Astrocyte (in vitro differentiated cells and primary cell): ENCODE measurements at regions not wholly inside any gene's neighbourhood (a gene's known extent, or its start where the extent isn't known, plus 50 kb on each side); places are given as distances from the start of the nearest gene placed in this dataset.

ENCODE experiments used
- DNase-seq: peaks from one replicate; pipeline ENCODE4 v3.0.0-alpha.2; 2010; ENCODE audit warnings: low read depth
- FAIRE-seq: peaks from 2 replicates; lab custom pipeline; 2011; peaks lifted over from hg19 to GRCh38; lab: Jason Lieb, UNC
- H2AFZ ChIP-seq: 2 replicates; pipeline ENCODE4 v1.6.0; 2012; ENCODE audit warnings: low read depth, low read length, inconsistent platforms
- H3K27ac ChIP-seq: 2 replicates; pipeline ENCODE4 v1.5.1; 2011; ENCODE audit warnings: low read depth, low read length, inconsistent platforms
- H3K27me3 ChIP-seq: 2 replicates; pipeline ENCODE4 v1.6.0; 2011; ENCODE audit warnings: low read length, inconsistent platforms; ENCODE audit not compliant: insufficient read depth
- H3K36me3 ChIP-seq: 2 replicates; pipeline ENCODE4 v1.5.1; 2011; ENCODE audit warnings: low read length, inconsistent platforms; ENCODE audit not compliant: insufficient read depth
- H3K4me1 ChIP-seq: 2 replicates; pipeline ENCODE4 v1.5.1; 2011; ENCODE audit warnings: low read length, inconsistent platforms; ENCODE audit not compliant: insufficient read depth
- H3K4me2 ChIP-seq: 2 replicates; pipeline ENCODE4 v1.6.0; 2012; ENCODE audit warnings: low read length, inconsistent platforms
- H3K4me3 ChIP-seq: 2 replicates; pipeline ENCODE4 v1.5.1; 2011; ENCODE audit warnings: low read depth, mild to moderate bottlenecking, low read length, inconsistent platforms; ENCODE audit not compliant: insufficient read depth
- H3K79me2 ChIP-seq: 2 replicates; pipeline ENCODE4 v1.6.0; 2012; ENCODE audit warnings: mild to moderate bottlenecking, low read length, inconsistent platforms; ENCODE audit not compliant: insufficient read depth
- H3K9ac ChIP-seq: 2 replicates; pipeline ENCODE4 v1.6.0; 2012; ENCODE audit warnings: mild to moderate bottlenecking, low read length, inconsistent platforms
- H3K9me3 ChIP-seq: 2 replicates; pipeline ENCODE4 v1.5.1; 2012; ENCODE audit warnings: low read depth, mild to moderate bottlenecking, low read length, inconsistent platforms; ENCODE audit not compliant: insufficient read depth
- H4K20me1 ChIP-seq: 2 replicates; pipeline ENCODE4 v1.6.0; 2012; ENCODE audit warnings: low read length, inconsistent platforms; ENCODE audit not compliant: insufficient read depth
- H3K27ac Mint-ChIP-seq: one replicate; pipeline ENCODE4 v1.8.0; 2021; ENCODE audit warnings: mild to moderate bottlenecking, mixed read lengths; ENCODE audit not compliant: unreplicated experiment
- H3K27me3 Mint-ChIP-seq: one replicate; pipeline ENCODE4 v1.8.0; 2021; ENCODE audit warnings: low read depth, mixed read lengths; ENCODE audit not compliant: unreplicated experiment
- H3K36me3 Mint-ChIP-seq: one replicate; pipeline ENCODE4 v1.8.0; 2021; ENCODE audit warnings: low read depth, mixed read lengths; ENCODE audit not compliant: unreplicated experiment
- H3K4me1 Mint-ChIP-seq: one replicate; pipeline ENCODE4 v1.8.0; 2021; ENCODE audit warnings: low read depth, mixed read lengths; ENCODE audit not compliant: unreplicated experiment
- H3K4me3 Mint-ChIP-seq: one replicate; pipeline ENCODE4 v1.8.0; 2021; ENCODE audit warnings: mild to moderate bottlenecking, moderate library complexity, mixed read lengths; ENCODE audit not compliant: unreplicated experiment
- H3K9me3 Mint-ChIP-seq: one replicate; pipeline ENCODE4 v1.8.0; 2021; ENCODE audit warnings: mild to moderate bottlenecking, mixed read lengths; ENCODE audit not compliant: unreplicated experiment
- EZH2 ChIP-seq: IDR thresholded peaks from 2 replicates; pipeline ENCODE4 v1.6.1; 2012; ENCODE audit warnings: mild to moderate bottlenecking, low read length, inconsistent platforms; ENCODE audit not compliant: insufficient read depth
- TF ChIP-seq, protein P1 (sequence below): IDR thresholded peaks from 2 replicates; pipeline ENCODE4 v1.5.1; 2011; ENCODE audit warnings: low read depth, mild to moderate bottlenecking, inconsistent platforms, low read length, moderate library complexity; ENCODE audit not compliant: insufficient read depth

DNA sequence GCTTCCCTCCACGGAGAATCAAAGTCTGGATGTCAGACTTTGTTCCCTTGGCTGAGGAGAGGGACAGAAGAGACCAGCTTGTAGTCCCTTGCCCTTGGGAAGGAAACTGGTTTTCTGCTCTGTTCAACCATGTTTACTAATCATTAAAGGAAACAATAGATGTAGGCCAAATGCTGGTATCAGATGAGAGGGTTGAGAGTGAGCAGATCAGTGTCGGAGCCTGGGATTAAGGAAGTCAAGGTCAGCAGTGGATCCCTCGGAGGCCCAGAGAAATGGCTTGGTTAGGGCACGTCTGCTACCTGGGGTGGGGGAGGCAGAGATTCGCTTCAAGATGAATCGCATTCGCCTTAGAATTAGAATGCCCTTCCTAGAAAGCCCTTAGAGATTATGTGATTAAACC lies 109.1 kb downstream of the MYCN start:
- no peak for FAIRE-seq
- no peak overlapping the region for H2AFZ ChIP-seq
- H3K27ac ChIP-seq, result no peak overlapping the region
- no peak overlapping the region for H3K4me2 ChIP-seq
- H3K9me3 Mint-ChIP-seq, result no peaks in the 10 kb centered on the region
- no peaks in the 10 kb centered on the region for H3K4me1 Mint-ChIP-seq
- peaks cover 10% of the 10 kb centered on the region for H3K9me3 ChIP-seq
- no peak overlapping the region for H3K27ac Mint-ChIP-seq
- H3K36me3 ChIP-seq, result no peaks in the 10 kb centered on the region
- H3K4me3 ChIP-seq, result no peak overlapping the region
- no peaks in the 10 kb centered on the region for H3K79me2 ChIP-seq
- no peak for DNase-seq
- H4K20me1 ChIP-seq, result no peaks in the 10 kb centered on the region
- H3K36me3 Mint-ChIP-seq, result no peaks in the 10 kb centered on the region
- H3K27me3 ChIP-seq, result no peaks in the 10 kb centered on the region
- TF ChIP-seq EZH2, result no peak
- TF ChIP-seq, protein P1, sequence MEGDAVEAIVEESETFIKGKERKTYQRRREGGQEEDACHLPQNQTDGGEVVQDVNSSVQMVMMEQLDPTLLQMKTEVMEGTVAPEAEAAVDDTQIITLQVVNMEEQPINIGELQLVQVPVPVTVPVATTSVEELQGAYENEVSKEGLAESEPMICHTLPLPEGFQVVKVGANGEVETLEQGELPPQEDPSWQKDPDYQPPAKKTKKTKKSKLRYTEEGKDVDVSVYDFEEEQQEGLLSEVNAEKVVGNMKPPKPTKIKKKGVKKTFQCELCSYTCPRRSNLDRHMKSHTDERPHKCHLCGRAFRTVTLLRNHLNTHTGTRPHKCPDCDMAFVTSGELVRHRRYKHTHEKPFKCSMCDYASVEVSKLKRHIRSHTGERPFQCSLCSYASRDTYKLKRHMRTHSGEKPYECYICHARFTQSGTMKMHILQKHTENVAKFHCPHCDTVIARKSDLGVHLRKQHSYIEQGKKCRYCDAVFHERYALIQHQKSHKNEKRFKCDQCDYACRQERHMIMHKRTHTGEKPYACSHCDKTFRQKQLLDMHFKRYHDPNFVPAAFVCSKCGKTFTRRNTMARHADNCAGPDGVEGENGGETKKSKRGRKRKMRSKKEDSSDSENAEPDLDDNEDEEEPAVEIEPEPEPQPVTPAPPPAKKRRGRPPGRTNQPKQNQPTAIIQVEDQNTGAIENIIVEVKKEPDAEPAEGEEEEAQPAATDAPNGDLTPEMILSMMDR, result no peak
- H3K27me3 Mint-ChIP-seq, result peaks cover 12% of the 10 kb centered on the region
- H3K4me1 ChIP-seq, result no peaks in the 10 kb centered on the region
- H3K4me3 Mint-ChIP-seq, result no peak overlapping the region
- no peak overlapping the region for H3K9ac ChIP-seq

DNA sequence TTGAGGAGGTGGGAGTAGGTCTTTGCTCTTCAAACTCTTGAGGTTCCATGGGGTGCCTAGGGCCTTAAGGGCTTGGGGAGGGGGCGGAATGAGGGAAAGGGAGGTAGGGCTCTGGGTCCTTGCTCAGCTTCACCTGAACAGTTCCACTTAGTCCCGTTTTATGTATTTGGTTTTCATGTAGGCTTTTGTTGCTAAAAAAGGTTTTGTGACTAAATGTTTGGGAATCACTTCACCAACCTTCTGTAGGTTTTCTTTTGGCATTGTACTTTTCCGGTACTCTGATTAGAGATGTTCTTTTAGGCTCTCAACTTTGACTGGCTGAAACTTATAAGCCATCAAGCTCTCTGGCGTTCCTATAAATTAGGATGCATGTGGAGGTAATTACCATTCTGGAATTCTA lies 108.1 kb downstream of the MYCN start:
- no peak overlapping the region for H3K27ac ChIP-seq
- H3K36me3 ChIP-seq, result no peaks in the 10 kb centered on the region
- DNase-seq (no peak), FAIRE-seq (no peak)
- TF ChIP-seq EZH2, result no peak
- TF ChIP-seq, protein P1, result no peak
- H3K9ac ChIP-seq, result no peak overlapping the region
- no peaks in the 10 kb centered on the region for H3K79me2 ChIP-seq
- Mint-ChIP-seq H3K4me3 (no peak overlapping the region), H3K27ac (no peak overlapping the region), H3K27me3 (peaks cover 9% of the 10 kb centered on the region), H3K9me3 (no peaks in the 10 kb centered on the region), H3K36me3 (no peaks in the 10 kb centered on the region), H3K4me1 (no peaks in the 10 kb centered on the region)
- no peak overlapping the region for H3K4me2 ChIP-seq
- peaks cover 10% of the 10 kb centered on the region for H3K9me3 ChIP-seq
- H3K4me3 ChIP-seq, result no peak overlapping the region
- no peaks in the 10 kb centered on the region for H3K27me3 ChIP-seq
- H4K20me1 ChIP-seq, result no peaks in the 10 kb centered on the region
- no peak overlapping the region for H2AFZ ChIP-seq
- no peaks in the 10 kb centered on the region for H3K4me1 ChIP-seq

DNA sequence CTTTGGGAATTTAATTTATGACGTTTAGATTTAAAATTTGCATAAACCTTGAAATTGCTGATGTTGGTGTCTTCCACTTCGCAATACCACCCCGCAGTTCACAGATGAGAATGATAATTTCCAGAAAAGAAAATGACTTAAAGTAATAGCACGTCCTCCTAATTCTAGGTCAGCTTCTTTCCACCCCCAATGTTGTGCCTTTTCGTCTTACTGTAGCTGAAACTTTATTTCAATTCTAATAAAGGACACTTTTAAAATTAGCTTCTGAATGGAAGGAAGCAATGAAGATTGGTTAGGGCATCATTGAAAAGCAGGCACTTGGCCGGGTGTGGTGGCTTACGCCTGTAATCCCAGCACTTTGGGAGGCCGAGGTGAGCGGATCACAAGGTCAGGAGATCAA lies 107.4 kb downstream of the MYCN start:
- no peak for TF ChIP-seq EZH2
- TF ChIP-seq, protein P1, result no peak
- no peaks in the 10 kb centered on the region for H3K4me1 ChIP-seq
- H3K4me3 ChIP-seq, result no peak overlapping the region
- H3K27me3 Mint-ChIP-seq, result peaks cover 2% of the 10 kb centered on the region
- no peaks in the 10 kb centered on the region for H4K20me1 ChIP-seq
- H3K79me2 ChIP-seq, result no peaks in the 10 kb centered on the region
- no peaks in the 10 kb centered on the region for H3K36me3 ChIP-seq
- H3K9me3 ChIP-seq, result peaks cover 10% of the 10 kb centered on the region
- no peaks in the 10 kb centered on the region for H3K36me3 Mint-ChIP-seq
- no peak overlapping the region for H3K9ac ChIP-seq
- H3K4me1 Mint-ChIP-seq, result no peaks in the 10 kb centered on the region
- H2AFZ ChIP-seq, result no peak overlapping the region
- DNase-seq (no peak), FAIRE-seq (no peak)
- H3K4me3 Mint-ChIP-seq, result no peak overlapping the region
- H3K27me3 ChIP-seq, result no peaks in the 10 kb centered on the region
- H3K4me2 ChIP-seq, result no peak overlapping the region
- no peak overlapping the region for H3K27ac Mint-ChIP-seq
- no peaks in the 10 kb centered on the region for H3K9me3 Mint-ChIP-seq
- H3K27ac ChIP-seq, result no peak overlapping the region
